Sigmoid colon (tissue), 6 donors: ENCODE measurements at regions not wholly inside any gene's neighbourhood (a gene's known extent, or its start where the extent isn't known, plus 50 kb on each side); places are given as distances from the start of the nearest gene placed in this dataset.

Source experiments
- DNase-seq: peaks from one replicate; pipeline ENCODE4 v3.0.0-alpha.2; 2019
- H3K27ac ChIP-seq, 4 donors: fragments of 200-600 bp; sonication (generic); one replicate each; pipeline ENCODE4 v1.5.1; 2016 to 2019; ENCODE audit warnings: mild to moderate bottlenecking in 1 of 4
- H3K27me3 ChIP-seq, 3 donors: fragments of 200-600 bp; sonication (generic); one replicate each; pipeline ENCODE4 v1.5.1; 2019; ENCODE audit warnings: mild to moderate bottlenecking in 1 of 3
- H3K36me3 ChIP-seq, 4 donors: fragments of 200-600 bp; sonication (generic); one replicate each; pipeline ENCODE4 v1.5.1; 2016 to 2019
- H3K4me1 ChIP-seq, 4 donors: fragments of 200-600 bp; sonication (generic); one replicate each; pipeline ENCODE4 v1.5.1; 2017 to 2019
- H3K4me3 ChIP-seq, 4 donors: fragments of 200-600 bp; sonication (generic); one replicate each; pipeline ENCODE4 v1.5.1; 2017 to 2019; ENCODE audit warnings: mild to moderate bottlenecking in 2 of 4, moderate library complexity in 1 of 4
- H3K9me3 ChIP-seq, 4 donors: fragments of 200-600 bp in 3 of 4; sonication (generic) in 3 of 4; one replicate each; pipeline versions ENCODE4 v1.5.1 to v1.6.1; 2013 to 2019
- EP300 ChIP-seq, 4 donors: sonication (generic); formaldehyde crosslinking; IDR thresholded peaks; one replicate each; pipeline ENCODE4 v1.6.1; 2017; ENCODE audit warnings: antibody characterized with exemption in 4 of 4
- POLR2A ChIP-seq, 2 donors: fragments of 450-650 bp; IDR thresholded peaks; one replicate each; pipeline ENCODE4 v1.6.1; 2016; ENCODE audit warnings: antibody characterized with exemption in 2 of 2, mild to moderate bottlenecking in 2 of 2, moderate library complexity in 2 of 2
- POLR2AphosphoS5 ChIP-seq, 4 donors: sonication (generic); formaldehyde crosslinking; IDR thresholded peaks; one replicate each; pipeline ENCODE4 v1.6.1; 2017; ENCODE audit warnings: antibody characterized with exemption in 4 of 4
- WGBS, 2 donors: extraction: QIAGEN DNeasy Blood & Tissue Kit; methylation state at CpG; one replicate each; pipeline ENCODE4 v1.1.7; 2013; 5-methylcytosine and 5-hydroxymethylcytosine counted together
- intact Hi-C: fragments of 100-400 bp; cut with DNase I; formaldehyde crosslinking; loops from one replicate; pipeline ENCODE4 v1.15.1; 2023
- TF ChIP-seq, protein P1 (sequence below), 4 experiments: fragments of 450-650 bp in 3 of 4; fragments of 200-600 bp in 1 of 4; IDR thresholded peaks; one replicate each; pipeline ENCODE4 v1.5.1; 2016 to 2019; ENCODE audit warnings: antibody characterized with exemption in 4 of 4, mild to moderate bottlenecking in 3 of 4, moderate library complexity in 2 of 4
- donor health status: healthy with polysubstance abuse.
- donor health status: healthy.

DNA sequence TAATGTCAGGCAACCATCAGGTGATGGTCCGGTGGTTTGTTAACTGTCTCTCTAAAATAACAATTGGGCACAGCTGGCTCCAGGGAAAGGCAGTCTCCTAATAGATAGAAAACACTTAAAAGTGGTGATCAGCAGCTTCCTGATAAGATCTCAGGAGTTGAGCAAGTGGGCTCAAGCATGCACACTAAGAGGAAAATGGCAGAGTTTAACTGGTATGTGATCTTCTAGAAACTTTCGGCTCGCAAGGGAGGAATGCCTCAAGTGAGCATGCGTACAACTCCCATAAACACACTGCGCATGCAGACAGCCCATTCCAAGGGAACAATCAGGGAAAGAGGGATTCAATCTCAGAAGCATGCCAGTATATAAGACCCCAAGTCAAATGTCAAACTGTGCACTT, 52.2 kb upstream of the VTCN1 start:
- H3K36me3 ChIP-seq: no peaks in the 10 kb centered on the region
- no peak overlapping the region for H3K27ac ChIP-seq
- DNase-seq: no peak
- intact Hi-C loops: no loop called here
- H3K9me3 ChIP-seq: peaks cover 0 to 4% (median 0%) of the 10 kb centered on the region in 4 donors
- H3K27me3 ChIP-seq: no peaks in the 10 kb centered on the region
- TF ChIP-seq POLR2AphosphoS5 (IDR thresholded peaks at IDR 0.05) (no peak), POLR2A (IDR thresholded peaks at IDR 0.05) (no peak), EP300 (IDR thresholded peaks at IDR 0.05) (no peak)
- TF ChIP-seq, protein P1, sequence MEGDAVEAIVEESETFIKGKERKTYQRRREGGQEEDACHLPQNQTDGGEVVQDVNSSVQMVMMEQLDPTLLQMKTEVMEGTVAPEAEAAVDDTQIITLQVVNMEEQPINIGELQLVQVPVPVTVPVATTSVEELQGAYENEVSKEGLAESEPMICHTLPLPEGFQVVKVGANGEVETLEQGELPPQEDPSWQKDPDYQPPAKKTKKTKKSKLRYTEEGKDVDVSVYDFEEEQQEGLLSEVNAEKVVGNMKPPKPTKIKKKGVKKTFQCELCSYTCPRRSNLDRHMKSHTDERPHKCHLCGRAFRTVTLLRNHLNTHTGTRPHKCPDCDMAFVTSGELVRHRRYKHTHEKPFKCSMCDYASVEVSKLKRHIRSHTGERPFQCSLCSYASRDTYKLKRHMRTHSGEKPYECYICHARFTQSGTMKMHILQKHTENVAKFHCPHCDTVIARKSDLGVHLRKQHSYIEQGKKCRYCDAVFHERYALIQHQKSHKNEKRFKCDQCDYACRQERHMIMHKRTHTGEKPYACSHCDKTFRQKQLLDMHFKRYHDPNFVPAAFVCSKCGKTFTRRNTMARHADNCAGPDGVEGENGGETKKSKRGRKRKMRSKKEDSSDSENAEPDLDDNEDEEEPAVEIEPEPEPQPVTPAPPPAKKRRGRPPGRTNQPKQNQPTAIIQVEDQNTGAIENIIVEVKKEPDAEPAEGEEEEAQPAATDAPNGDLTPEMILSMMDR (IDR thresholded peaks at IDR 0.05): no peak
- no peak overlapping the region for H3K4me3 ChIP-seq
- 86 to 93% methylated on average over 5 of the region's 5 CpGs for WGBS, 2 donors
- H3K4me1 ChIP-seq: peaks cover 0 to 11% (median 1%) of the 10 kb centered on the region in 4 donors

DNA sequence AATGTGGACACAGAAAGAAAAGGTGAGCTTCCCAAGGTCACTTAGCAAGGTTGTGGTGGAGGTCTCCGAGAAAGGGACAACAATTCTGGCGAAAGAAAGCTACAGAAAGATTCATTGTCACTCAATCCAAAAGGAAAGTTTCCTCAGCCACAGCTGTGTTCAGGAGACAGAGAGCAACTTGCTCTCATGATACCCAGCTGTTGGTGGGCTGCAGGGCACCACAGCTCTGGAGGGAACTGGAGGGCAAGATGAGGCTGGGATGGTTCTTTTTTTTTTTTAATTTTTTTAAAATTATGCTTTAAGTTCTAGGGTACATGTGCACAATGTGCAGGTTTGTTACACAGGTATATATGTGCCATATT, 50.7 kb upstream of the VTCN1 start:
- 94 to 97% methylated on average over 2 of the region's 2 CpGs for WGBS, 2 donors

DNA sequence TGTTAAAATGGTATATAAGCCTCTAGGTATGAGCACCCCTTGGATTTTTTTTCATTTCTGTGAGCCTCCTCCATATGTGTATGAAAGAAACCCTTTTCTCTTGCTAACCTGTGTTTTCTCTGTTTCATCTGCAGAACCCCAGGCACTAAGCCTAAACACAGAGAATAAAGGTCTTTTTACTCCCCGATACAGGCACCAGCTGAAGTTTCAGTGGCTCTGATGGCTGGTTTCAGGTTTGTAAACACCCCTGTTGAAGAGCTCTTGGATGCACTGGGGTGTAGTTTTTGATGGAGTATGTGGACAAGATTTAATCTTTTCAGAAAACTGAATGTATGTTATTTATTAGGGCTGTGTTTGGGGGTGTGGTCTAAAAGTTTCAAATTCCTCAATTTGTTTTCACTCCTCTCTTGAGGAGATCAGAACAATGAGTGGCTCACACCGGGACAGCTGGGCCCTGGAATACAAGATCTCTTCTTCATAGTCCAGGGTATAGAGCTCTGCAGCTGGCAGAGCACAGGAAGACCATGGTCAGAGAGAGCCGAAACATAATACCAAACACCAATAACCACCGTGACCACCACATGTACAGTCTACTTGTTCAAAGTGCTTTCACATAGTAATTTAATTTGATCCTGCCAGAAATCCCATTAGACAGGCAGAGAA, 50.2 kb upstream of the VTCN1 start:
- no peaks in the 10 kb centered on the region for H3K36me3 ChIP-seq
- intact Hi-C loops: no loop called here
- WGBS, 2 donors: 82 to 88% methylated on average over 4 of the region's 4 CpGs

More for the DNA sequence above, 50.7 kb upstream of the VTCN1 start:
- no peak for DNase-seq
- H3K4me3 ChIP-seq: no peak overlapping the region
- TF ChIP-seq POLR2A (IDR thresholded peaks at IDR 0.05) (no peak), EP300 (IDR thresholded peaks at IDR 0.05) (no peak), POLR2AphosphoS5 (IDR thresholded peaks at IDR 0.05) (no peak)
- TF ChIP-seq, protein P1 (IDR thresholded peaks at IDR 0.05): no peak
- intact Hi-C loops: no loop called here
- H3K36me3 ChIP-seq: no peaks in the 10 kb centered on the region
- no peaks in the 10 kb centered on the region for H3K4me1 ChIP-seq
- peaks cover 0 to 4% (median 0%) of the 10 kb centered on the region in 4 donors for H3K9me3 ChIP-seq
- H3K27me3 ChIP-seq: no peaks in the 10 kb centered on the region
- H3K27ac ChIP-seq: no peak overlapping the region

More for the DNA sequence above, 50.2 kb upstream of the VTCN1 start:
- TF ChIP-seq POLR2A (IDR thresholded peaks at IDR 0.05): no peak
- TF ChIP-seq POLR2AphosphoS5 (IDR thresholded peaks at IDR 0.05): no peak
- TF ChIP-seq, protein P1 (IDR thresholded peaks at IDR 0.05): no peak
- no peak for TF ChIP-seq EP300 (IDR thresholded peaks at IDR 0.05)
- Histone ChIP-seq H3K27me3 (no peaks in the 10 kb centered on the region), H3K4me3 (no peak overlapping the region), H3K9me3 (peaks cover 0 to 4% (median 0%) of the 10 kb centered on the region in 4 donors), H3K27ac (no peak overlapping the region), H3K4me1 (no peaks in the 10 kb centered on the region)
- no peak for DNase-seq
